HG02763 (cell line): ENCODE measurements at regions not wholly inside any gene's neighbourhood (a gene's known extent, or its start where the extent isn't known, plus 50 kb on each side); places are given as distances from the start of the nearest gene placed in this dataset.
"Not testable (repeated sequence)": the region's sequence is repeated elsewhere in the genome, so short reads cannot be mapped to it uniquely, and the experiment has no call there.

Source experiments
- ATAC-seq: cut with Tn5 transposase; IDR thresholded peaks from one replicate; pipeline ENCODE4 v1.9.1; 2021; ENCODE audit warnings: mild to moderate bottlenecking, moderate library complexity; ENCODE audit not compliant: unreplicated experiment

DNA sequence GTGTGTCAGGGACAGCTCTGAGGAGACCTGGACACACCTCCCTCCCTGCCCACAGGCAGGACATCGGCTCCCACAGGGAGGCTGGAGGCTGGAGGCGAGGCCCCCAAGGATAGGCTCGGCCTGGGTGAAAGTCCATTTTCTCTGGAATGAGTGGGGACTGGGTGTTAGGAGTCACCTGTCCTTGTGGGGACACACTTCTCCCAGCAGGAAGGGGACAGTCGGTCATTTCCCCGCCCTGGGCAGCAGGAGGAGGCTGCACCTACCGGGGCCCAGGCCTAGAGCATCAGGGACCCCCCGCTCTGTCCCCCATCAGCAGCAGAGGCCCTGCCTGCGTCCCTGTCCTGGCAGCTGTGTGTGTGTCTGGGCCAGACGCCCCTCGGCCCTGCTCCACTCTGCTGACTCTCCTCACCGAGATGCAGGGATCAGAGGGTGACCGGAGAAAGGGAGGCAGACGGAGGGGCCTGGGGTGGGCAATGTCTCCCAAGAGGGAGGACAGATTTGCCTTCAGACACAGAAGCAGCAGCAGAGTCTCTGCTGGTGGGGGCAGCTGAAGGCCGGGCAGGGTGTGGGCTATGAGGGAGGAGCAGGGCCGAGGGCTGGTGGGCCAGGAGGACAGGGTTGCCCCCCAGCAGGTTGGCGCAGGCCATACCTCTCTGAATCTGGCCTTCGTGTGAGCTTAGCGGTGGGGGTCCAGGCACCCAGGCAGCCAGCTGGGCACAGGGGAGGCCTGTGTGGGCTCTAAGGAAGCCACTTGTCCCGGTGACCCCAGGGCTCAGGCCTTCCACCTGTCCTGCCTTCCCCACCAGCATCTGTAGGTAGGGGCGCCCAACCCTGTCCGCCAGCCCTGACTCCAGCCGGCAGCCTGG is 125.7 kb upstream of the NKX1-1 start:
- no peak for ATAC-seq

- ATAC-seq = no peak
Observed at GRCh38 chr4:1530356-1530755, 124.1 kb upstream of the NKX1-1 start.

DNA sequence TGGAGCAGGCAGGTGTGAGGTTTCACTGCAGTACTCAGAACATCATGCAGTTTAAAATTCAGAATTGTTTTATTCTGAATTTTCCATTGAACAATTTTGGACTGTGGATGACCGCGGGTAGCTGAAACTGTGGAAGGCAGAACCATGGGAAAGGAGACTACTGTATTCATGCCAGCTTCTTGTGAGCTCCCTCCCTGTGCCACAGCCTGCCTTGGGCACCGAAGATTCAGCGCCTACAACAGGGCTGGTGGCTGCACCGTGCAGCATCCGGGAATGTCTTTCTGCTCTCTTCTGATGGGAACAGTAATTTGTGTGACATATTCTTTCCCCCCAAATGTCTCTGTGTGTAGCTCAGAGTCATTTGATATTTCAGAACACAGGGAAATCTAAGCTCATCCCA is 118.5 kb upstream of the NKX1-1 start:
- ATAC-seq = no peak

DNA sequence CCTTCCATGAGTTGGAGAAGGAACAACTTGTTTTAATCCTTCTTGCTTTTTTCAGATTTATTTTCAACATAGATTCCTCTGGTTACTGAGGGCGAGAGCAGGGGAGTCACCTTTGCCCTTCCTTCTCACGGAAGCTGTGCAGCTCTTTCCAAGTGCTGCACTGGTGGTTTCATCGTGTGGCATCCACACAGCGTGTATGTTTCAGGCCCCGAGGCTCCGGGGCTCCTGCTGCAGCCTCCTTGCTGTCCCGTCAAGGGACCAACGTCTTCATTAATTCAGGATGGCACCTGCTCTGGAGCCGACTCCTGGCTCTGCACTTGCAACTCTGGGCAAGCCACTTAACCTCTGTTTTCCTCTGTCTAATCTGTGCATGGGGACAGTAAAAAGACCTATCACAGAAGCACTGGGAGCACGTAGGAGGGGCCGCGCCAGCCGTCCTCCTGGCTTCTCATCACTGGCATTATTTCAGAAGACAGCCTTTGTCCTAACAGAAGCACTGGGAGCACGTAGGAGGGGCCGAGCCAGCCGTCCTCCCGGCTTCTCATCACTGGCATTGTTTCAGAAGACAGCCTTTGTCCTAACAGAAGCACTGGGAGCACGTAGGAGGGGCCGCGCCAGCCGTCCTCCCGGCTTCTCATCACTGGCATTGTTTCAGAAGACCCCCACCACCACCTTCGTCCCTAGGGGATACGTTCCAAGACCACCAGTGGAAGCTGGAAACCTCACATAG is 117.8 kb upstream of the NKX1-1 start:
- ATAC-seq = no peak

DNA sequence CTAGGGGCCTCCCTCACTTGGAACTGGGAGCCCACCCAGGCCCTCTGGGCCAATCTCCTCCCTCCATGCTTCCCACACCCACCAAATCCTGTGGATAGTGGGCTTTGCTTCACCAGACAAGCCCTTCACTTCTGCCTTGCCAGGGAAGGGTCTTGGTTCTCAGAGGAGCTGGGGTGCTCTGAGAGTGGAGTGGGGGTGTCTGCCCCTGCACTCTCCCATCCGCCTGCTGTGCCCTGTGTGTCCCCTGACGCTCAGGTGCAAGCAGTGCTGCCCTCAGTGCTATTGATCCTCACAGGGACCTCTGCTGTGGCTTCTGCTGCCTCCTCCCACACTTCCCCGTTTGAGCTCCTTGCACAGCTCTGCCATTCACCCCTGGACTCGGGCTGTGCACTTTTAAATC is 117.3 kb upstream of the NKX1-1 start:
- ATAC-seq = no peak

DNA sequence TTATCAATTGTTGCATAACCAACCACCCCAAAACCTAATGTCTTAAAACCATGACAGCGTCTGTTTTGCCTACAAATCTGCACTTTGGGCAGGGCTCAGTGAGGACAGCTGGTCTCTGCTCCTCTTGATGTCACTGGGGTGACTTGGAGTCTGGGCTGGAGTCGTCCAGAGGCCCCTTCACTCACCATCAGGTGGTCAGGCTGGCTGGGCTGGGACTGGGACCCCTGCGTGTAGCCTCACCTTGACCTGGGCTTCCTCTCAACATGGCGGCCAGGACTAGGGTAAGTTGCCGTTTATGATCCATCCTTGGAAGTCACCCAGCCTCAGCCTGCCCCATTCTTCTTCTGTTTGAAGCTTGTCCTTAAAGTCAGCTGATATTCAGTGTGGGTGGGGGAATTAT is 116.8 kb upstream of the NKX1-1 start:
- ATAC-seq = no peak

- ATAC-seq = no peak
Observed at GRCh38 chr4:1522606-1523005, 116.4 kb upstream of the NKX1-1 start.

DNA sequence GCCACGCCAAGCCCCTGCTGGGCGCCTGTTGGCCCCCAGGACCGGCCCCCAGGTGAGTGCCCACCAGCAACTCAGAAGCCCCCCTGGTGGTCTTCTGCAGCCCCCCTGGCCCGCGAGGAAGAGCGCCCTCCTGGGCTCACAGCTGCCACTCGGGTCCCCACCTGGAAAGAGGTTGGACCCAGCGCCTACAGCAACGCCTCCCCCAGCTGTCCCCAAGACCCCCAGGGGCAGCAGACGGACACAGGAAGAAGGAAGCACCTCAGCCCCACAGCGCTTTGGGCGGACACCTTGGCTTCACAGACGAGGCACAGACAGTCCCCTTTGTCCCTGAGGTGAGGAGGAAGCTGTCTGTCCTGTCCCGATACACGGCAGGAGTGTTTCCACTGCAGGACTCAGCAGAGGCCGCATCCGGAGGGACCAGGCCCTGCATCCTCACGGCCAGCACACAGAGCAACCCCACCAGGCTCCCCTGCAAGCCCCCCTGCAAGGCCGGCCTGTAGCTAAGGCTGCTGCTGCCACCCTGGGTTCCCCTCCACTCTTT is 115.6 kb upstream of the NKX1-1 start:
- ATAC-seq = no peak

DNA sequence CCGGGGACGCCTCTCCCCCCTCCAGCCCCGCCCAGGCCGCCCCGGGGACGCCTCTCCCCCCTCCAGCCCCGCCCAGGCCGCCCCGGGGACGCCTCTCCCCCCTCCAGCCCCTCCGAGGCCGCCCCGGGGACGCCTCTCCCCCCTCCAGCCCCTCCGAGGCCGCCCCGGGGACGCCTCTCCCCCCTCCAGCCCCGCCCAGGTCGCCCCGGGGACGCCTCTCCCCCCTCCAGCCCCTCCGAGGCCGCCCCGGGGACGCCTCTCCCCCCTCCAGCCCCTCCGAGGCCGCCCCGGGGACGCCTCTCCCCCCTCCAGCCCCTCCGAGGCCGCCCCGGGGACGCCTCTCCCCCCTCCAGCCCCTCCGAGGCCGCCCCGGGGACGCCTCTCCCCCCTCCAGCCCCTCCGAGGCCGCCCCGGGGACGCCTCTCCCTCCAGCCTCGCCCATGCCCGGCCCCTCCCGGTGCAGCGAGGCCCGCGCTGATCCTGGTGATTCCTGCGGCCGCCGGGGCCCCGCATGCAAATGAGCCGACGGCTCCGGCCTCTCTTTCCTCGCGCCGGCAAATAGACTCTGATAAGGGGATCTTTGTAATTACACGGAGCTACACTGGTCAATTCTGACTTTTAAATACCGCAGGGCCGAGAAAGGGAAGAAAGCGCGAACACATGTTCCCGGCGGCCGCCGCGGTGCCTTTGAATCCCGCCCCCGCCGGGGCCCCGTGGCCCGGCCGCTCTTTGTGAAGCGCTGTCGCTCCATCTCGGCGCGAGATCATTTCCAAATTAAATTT is 114.7 kb upstream of the NKX1-1 start:
- not testable (repeated sequence) for ATAC-seq

DNA sequence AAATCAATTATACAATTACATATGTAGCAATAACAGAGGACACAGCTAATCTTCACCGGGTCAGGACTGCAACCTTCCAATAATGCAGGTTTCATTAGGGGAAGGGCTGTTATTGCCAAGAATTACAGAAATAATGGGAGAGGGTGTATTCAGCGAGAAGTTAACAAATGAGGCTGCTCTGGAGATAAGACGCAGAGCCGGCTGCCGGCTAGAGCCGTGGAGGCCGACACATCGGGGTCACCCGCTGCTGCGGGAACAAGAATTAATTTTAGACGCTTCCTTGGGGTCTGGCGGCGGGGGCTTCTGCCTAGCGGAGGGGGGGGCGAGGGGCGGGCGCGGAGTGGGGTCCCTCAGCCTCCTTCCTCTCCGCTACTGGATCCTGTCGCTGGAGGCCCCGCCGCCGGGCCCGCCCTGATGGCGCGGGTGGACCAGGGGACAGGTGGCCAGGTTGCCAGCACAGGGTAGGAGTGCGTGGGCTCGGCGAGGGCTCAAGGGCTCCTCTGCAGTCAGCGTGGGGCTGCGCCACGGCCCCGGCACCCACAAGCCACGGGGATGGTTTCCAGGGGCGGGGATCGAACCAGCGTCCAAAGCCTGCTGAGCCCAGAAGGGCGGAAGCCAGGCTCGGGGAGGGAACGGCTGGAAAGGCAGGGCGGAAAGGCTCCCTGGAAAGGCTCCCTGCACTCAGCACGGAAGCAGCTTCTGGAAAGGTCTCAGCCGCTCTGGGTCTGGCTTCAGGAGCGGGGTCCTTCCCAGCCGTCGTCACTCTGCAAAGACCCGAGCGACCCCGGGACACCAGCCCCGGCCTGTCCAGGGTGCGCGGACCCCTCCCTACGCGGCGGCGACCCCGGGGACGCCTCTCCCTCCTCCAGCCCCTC is 113.8 kb upstream of the NKX1-1 start:
- ATAC-seq = no peak

DNA sequence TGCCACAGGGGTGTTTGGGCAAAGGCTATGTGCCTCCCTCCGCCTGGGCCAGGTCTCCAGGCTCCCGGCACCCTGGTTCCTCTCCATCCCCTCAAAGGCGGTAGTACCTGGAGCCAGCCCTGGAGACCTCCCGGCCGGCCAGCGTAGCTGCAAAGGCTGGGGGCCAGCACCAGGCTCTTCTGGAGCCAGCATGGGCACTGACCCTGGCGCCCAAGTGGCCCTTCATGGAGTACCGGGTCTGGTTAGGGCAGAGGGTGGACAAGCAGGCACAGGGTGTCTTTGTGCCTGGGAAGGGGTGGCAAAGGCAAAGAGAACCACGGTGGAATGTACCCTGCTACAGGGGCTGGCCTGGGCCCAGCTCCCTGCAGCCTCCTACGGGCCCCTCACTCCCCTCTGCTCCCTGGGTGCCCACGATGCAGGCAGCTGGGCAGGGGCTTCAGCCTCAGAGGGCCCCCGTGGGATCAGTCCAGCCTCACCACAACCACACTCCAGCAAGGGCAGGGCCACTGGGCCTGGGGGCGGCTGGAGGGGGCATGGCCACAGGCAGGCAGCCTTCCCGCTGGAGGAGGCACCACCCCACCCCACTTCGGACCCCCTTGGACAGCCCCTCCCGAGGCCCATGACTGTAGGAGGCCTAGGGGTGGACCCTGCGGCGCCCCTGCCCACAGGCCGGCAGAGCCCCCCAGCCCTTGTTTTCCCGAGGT is 112.9 kb upstream of the NKX1-1 start:
- ATAC-seq = no peak

DNA sequence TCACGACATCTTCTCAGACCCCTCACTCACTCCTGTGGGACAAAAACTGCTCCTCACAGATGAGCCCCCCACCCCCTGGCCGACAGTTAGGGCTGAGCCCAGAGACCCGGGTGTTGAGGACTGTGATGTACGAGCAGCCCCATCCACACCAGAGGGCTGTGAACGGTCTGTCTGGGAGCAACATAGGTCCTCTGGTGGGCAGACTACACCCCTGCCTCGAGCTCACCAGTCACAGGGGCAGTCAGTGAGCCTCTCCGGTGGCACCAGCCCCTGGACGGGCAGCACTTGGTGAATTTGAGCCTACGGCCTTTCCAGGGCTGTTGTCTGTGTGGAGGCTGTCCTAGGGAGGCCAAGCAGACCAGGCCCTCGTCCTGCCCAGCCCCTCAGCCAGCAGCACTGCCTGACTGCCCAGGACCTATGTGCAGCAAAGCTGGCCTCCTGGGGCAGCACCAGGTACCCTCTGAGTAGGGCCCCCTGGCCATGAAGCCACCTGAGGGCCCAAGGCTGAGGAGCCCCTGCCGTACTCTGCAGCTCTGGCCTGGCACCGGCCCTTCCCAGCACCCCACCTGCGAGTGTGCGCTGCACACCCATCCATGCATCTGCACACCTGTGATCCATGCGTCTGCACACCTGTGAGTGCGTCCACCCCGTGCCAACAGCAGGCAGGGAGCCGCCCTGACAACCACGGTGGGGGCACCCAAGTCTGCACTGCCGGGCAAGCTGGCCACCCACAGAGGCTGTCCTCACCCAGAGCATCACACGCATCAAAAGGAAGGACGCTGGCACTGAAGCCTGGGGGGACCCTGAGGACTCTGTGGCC is 111.6 kb upstream of the NKX1-1 start:
- ATAC-seq = no peak

DNA sequence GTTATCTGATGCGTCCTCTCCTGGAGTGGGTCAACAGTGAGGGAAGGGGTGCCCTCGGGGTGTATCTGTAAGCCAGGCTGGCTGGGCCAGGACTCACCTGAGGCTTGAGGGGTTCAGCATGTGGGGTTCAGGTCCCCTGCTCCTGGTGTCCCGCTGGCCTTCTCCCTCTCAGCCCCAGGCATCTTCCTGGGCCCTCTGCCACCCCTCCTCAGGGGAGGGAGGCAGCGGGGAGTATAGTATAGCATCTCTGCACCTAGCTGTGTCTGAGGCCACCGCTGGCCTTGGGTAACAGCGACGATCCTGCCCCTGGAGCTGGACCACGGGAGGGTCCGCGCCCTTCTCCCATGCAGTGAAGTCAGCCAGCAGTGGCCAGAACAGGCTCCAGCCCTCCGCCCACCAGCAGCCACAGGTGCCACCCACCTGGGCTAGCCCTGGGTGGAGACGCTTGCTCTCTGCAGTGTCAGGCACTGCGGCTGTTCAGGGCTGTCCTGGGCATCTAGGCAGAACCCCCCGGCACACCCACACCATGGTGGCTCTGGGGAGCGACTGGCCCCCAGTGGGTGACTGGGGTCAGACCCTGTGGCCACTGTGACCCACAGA is 110.7 kb upstream of the NKX1-1 start:
- no peak for ATAC-seq

GRCh38 chr4:1516261-1516660 is 110.0 kb upstream of the NKX1-1 start:
- ATAC-seq = no peak

GRCh38 chr4:1515763-1516162 is 109.5 kb upstream of the NKX1-1 start:
- no peak for ATAC-seq

DNA sequence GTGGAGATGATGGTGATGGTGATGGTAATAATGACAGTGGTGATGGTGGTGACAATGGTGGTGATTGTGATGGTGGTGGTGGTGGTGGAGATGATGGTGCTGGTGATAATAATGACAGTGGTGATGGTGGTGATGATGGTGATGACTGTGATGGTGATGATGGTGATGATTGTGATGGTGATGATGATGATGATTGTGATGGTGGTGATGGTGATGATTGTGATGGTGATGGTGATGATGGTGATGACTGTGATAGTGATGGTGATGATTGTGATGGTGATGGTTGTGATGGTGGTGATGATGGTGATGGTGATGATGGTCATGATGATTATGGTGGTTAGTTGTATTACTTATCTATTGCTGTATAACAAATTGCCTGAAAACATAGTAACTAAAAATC is 108.9 kb upstream of the NKX1-1 start:
- ATAC-seq = no peak

- ATAC-seq = no peak
Observed at GRCh38 chr4:1514612-1515011, 108.4 kb upstream of the NKX1-1 start.

- no peak for ATAC-seq
Observed at GRCh38 chr4:1513936-1514483, 107.8 kb upstream of the NKX1-1 start.
